Neuronal stem cell (in vitro differentiated cells): ENCODE measurements at regions not wholly inside any gene's neighbourhood (a gene's known extent, or its start where the extent isn't known, plus 50 kb on each side); places are given as distances from the start of the nearest gene placed in this dataset.

Experiments used
- DNase-seq: peaks from one replicate; pipeline ENCODE4 v3.0.0-alpha.2; 2013; ENCODE audit warnings: low spot score
- H2AFZ ChIP-seq: one replicate; pipeline ENCODE4 v1.6.1; 2013; ENCODE audit warnings: mild to moderate bottlenecking, low read length, inconsistent platforms
- H2AK5ac ChIP-seq: 2 replicates; pipeline ENCODE4 v1.6.1; 2013; ENCODE audit warnings: low read depth, mild to moderate bottlenecking, inconsistent platforms, low read length, moderate library complexity, mixed read lengths
- H2BK120ac ChIP-seq: 2 replicates; pipeline ENCODE4 v1.6.1; 2013; ENCODE audit warnings: low read depth, mild to moderate bottlenecking, inconsistent platforms, low read length, moderate library complexity, mixed read lengths
- H2BK12ac ChIP-seq: one replicate; pipeline ENCODE4 v1.6.1; 2013; ENCODE audit warnings: low read length, inconsistent platforms
- H2BK15ac ChIP-seq: 2 replicates; pipeline ENCODE4 v1.6.1; 2013; ENCODE audit warnings: mild to moderate bottlenecking, low read length, inconsistent platforms, mixed read lengths
- H2BK5ac ChIP-seq: one replicate; pipeline ENCODE4 v1.6.1; 2013; ENCODE audit warnings: inconsistent platforms, mild to moderate bottlenecking, low read length, moderate library complexity
- H3K14ac ChIP-seq: one replicate; pipeline ENCODE4 v1.6.1; 2013; ENCODE audit warnings: low read length, inconsistent platforms
- H3K18ac ChIP-seq: 2 replicates; pipeline ENCODE4 v1.6.1; 2013; ENCODE audit warnings: low read length, inconsistent platforms
- H3K23ac ChIP-seq: 2 replicates; pipeline ENCODE4 v1.6.1; 2013; ENCODE audit warnings: low read depth, mild to moderate bottlenecking, mixed read lengths, low read length, inconsistent platforms; ENCODE audit not compliant: poor library complexity
- H3K27ac ChIP-seq: replicated peaks from 3 replicates; pipeline ENCODE4 v1.5.1; 2013; ENCODE audit warnings: low read length, inconsistent platforms
- H3K27me3 ChIP-seq, 3 experiments: 2 replicates each; pipeline ENCODE4 v1.6.1; 2013; ENCODE audit warnings: low read length in 3 of 3, mild to moderate bottlenecking in 2 of 3, inconsistent platforms in 1 of 3, low read depth in 1 of 3, mixed read lengths in 1 of 3, moderate library complexity in 1 of 3; ENCODE audit not compliant: control insufficient read depth in 3 of 3, insufficient read depth in 3 of 3
- H3K36me3 ChIP-seq, 2 donors: replicated peaks in 1 of 2; 2 replicates each; pipeline ENCODE4 v1.6.1; 2013; ENCODE audit warnings: low read length in 2 of 2; ENCODE audit not compliant: control insufficient read depth in 2 of 2, insufficient read depth in 2 of 2
- H3K4ac ChIP-seq: 2 replicates; pipeline ENCODE4 v1.6.1; 2013; ENCODE audit warnings: inconsistent platforms, mild to moderate bottlenecking, low read length, moderate library complexity
- H3K4me1 ChIP-seq, 2 donors: 1 replicate in 1 of 2; 2 replicates in 1 of 2; pipeline ENCODE4 v1.6.1; 2013; ENCODE audit warnings: low read length in 2 of 2, low read depth in 1 of 2; ENCODE audit not compliant: control insufficient read depth in 2 of 2, insufficient read depth in 1 of 2
- H3K4me2 ChIP-seq: one replicate; pipeline ENCODE4 v1.6.1; 2013; ENCODE audit warnings: mild to moderate bottlenecking, low read length, inconsistent platforms; ENCODE audit not compliant: insufficient read depth, poor library complexity, severe bottlenecking
- H3K4me3 ChIP-seq, 2 donors: 2 replicates each; pipeline ENCODE4 v1.5.1; 2013; ENCODE audit warnings: low read length in 2 of 2, mild to moderate bottlenecking in 2 of 2, inconsistent platforms in 1 of 2, moderate library complexity in 1 of 2
- H3K79me1 ChIP-seq: one replicate; pipeline ENCODE4 v1.6.1; 2013; ENCODE audit warnings: low read depth, mild to moderate bottlenecking, inconsistent platforms, low read length, moderate library complexity
- H3K9ac ChIP-seq: one replicate; pipeline ENCODE4 v1.6.1; 2013; ENCODE audit warnings: mild to moderate bottlenecking, low read depth, low read length, inconsistent platforms; ENCODE audit not compliant: poor library complexity
- H3K9me3 ChIP-seq, 2 donors: replicated peaks in 1 of 2; 2 replicates each; pipeline versions ENCODE3 to v1.6.1; 2013; ENCODE audit warnings: low read length in 2 of 2, mild to moderate bottlenecking in 2 of 2, inconsistent platforms in 1 of 2, low read depth in 1 of 2, mixed read lengths in 1 of 2, moderate library complexity in 1 of 2; ENCODE audit not compliant: control insufficient read depth in 2 of 2, insufficient read depth in 1 of 2
- H4K8ac ChIP-seq: one replicate; pipeline ENCODE4 v1.6.1; 2013; ENCODE audit warnings: low read depth, mild to moderate bottlenecking, inconsistent platforms, low read length, moderate library complexity
- H4K91ac ChIP-seq: one replicate; pipeline ENCODE4 v1.6.1; 2013; ENCODE audit warnings: low read length, low read depth, mild to moderate bottlenecking, inconsistent platforms; ENCODE audit not compliant: poor library complexity
- WGBS, 2 donors: extraction: QIAGEN DNeasy Blood & Tissue Kit; methylation state at CpG; one replicate each; pipeline ENCODE4 v1.1.7; 2013; ENCODE audit warnings: missing lambda C conversion rate in 2 of 2, mixed read lengths in 1 of 2; ENCODE audit not compliant: insufficient read length in 2 of 2, insufficient replicate concordance in 1 of 2; ENCODE audit errors: extremely low coverage in 2 of 2; 5-methylcytosine and 5-hydroxymethylcytosine counted together

DNA sequence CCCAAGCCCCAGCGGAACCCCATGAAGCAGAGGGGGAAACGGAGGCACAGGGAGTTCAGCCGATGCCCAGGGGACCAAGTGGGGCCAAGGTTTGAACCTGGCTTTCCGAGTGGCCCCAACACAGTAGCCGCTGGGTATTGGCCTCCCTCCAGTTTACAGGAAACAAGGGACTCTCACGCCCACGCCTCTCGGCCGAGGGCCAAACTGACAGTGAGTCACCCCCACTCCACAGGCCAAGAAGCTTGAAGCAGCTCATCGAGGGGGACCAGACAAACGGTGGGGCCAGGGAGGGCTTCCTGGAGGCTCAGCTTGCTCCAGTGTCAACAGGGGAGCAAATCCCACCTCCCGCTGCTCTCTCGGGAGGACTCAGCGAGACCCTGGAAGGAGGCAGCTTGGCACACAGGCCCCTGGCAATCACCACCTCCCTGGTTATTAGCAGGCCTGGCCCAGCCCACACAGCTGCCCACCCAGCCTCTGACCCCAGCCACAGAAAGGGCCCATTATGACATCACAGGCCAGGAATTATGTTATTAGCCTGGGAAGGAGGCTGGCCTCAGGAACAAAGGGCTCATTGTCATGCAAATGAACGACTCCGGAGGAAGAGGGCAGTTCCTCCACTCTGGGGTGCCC lies 54.6 kb downstream of the NCOR2 start:
- peak overlapping the region; percentile 35 for H3K4me2 ChIP-seq
- no peak overlapping the region for H3K4me3 ChIP-seq
- peak overlapping the region; percentile 56 for H3K23ac ChIP-seq
- H3K9me3 ChIP-seq, result peaks cover 0 to 3% of the 10 kb centered on the region in 2 donors
- H2BK15ac ChIP-seq, result peak overlapping the region; percentile 94
- H2AK5ac ChIP-seq, result peak overlapping the region; percentile 98
- peaks cover 35 to 54% of the 10 kb centered on the region in 2 donors for H3K4me1 ChIP-seq
- no peaks in the 10 kb centered on the region for H3K27me3 ChIP-seq
- H3K27ac ChIP-seq, result peak overlapping the region; percentile 74
- H3K14ac ChIP-seq, result no peak overlapping the region
- peak overlapping the region; percentile 93 for H3K18ac ChIP-seq
- peak overlapping the region; percentile 88 for H2BK120ac ChIP-seq
- H2BK12ac ChIP-seq, result peak overlapping the region; percentile 91
- H3K36me3 ChIP-seq, result no peaks in the 10 kb centered on the region
- peak overlapping the region; percentile 94 for H4K91ac ChIP-seq
- H4K8ac ChIP-seq, result no peak overlapping the region
- H3K79me1 ChIP-seq, result peaks cover 31% of the 10 kb centered on the region
- H2BK5ac ChIP-seq, result peak overlapping the region; percentile 97
- peak; percentile 93 for DNase-seq
- H2AFZ ChIP-seq, result no peak overlapping the region
- no CpG with 5 or more reads among the region's 16 CpGs for WGBS, 2 donors
- no peak overlapping the region for H3K4ac ChIP-seq
- H3K9ac ChIP-seq, result no peak overlapping the region

DNA sequence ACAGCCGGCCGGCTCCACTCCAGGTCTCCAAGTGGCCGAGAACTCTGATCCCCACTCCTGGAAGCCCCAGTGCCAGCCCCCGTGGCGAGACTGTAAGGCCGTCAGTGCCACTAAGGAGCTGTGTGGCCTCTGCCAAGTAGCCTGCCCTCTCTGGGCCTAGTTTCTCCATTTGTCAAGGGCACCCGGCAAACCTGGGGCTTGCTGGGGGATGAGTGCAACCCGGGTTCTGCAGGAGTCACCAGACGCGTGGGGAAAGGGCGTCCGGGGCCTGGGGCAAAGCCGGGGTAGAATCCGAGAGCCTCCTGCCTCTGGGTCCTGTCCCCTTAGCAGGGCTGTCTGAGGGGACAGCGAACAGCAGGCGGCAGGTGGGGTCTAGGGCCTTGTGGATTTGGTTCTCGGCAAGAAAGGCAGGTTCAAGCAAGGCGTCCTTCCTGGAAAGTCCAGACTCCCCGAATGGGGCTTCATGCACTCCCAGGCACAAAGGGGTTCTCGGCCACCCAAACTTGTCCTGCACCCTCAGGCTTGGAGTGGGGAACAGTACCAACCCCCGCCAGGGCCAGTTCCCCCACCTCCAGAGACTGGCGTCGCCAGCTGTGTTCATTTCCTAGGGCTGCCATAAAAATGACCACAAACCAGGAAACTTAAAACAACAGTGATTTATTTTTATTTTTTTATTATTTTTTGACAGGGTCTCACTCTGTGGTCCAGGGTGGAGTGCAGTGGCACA lies 56.0 kb downstream of the NCOR2 start:
- H2AFZ ChIP-seq, result no peak overlapping the region

DNA sequence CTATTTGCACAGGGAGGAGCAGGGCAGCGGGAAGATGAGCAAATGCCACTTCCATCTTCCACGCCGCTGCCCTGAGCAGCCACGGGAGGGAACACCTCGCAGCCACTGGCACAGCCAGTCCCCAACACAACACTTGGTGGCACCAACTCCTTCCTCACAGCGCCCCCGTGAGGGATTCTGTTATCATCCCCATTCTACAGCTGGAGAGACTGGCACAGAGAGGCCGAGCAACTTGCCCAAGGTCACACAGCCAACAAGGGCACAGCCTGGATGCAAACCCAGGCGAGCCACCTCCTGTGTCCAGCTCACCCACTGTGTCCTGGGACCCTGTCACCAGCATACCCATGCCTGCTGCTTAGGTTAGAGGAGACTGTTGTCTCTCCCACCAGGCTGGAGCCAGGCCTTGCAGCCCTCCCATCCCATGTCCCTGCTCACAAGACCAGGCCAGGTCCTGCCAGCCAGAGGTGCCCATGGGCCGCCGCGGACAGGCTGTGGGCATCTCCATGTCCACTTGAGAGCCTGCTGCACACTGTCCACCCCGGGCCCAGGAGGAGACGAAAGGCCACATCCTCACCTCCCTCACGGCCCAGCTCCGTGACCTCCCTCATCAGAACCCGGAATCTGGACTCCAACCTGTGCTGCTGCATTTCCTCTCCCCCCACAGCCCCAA lies 57.0 kb downstream of the NCOR2 start:
- no peak overlapping the region for H4K8ac ChIP-seq
- peak overlapping the region; percentile 84 for H3K4ac ChIP-seq
- no peak overlapping the region for H3K4me3 ChIP-seq
- peak overlapping the region; percentile 75 for H3K9ac ChIP-seq
- peak overlapping the region; percentile 71 for H3K27ac ChIP-seq
- H2AFZ ChIP-seq, result no peak overlapping the region
- peaks cover 0 to 2% of the 10 kb centered on the region in 2 donors for H3K9me3 ChIP-seq
- H3K4me1 ChIP-seq, result peaks cover 34 to 52% of the 10 kb centered on the region in 2 donors
- peak overlapping the region; percentile 12 for H2BK120ac ChIP-seq
- H3K18ac ChIP-seq, result peak overlapping the region; percentile 94
- H4K91ac ChIP-seq, result no peak overlapping the region
- H2AK5ac ChIP-seq, result peak overlapping the region; percentile 98
- no peak for DNase-seq
- peaks cover 29% of the 10 kb centered on the region for H3K79me1 ChIP-seq
- peak overlapping the region; percentile 78 for H2BK12ac ChIP-seq
- no CpG with 5 or more reads among the region's 17 CpGs for WGBS, 2 donors
- H2BK15ac ChIP-seq, result peak overlapping the region; percentile 90
- peak overlapping the region; percentile 72 for H3K14ac ChIP-seq
- no peak overlapping the region for H3K4me2 ChIP-seq
- no peaks in the 10 kb centered on the region for H3K36me3 ChIP-seq
- peak overlapping the region; percentile 65 for H3K23ac ChIP-seq
- no peaks in the 10 kb centered on the region for H3K27me3 ChIP-seq
- peak overlapping the region; percentile 88 for H2BK5ac ChIP-seq

More for the DNA sequence above, 56.0 kb downstream of the NCOR2 start:
- Histone ChIP-seq H3K27me3 (no peaks in the 10 kb centered on the region), H3K23ac (no peak overlapping the region), H3K36me3 (no peaks in the 10 kb centered on the region), H2AK5ac (peak overlapping the region; percentile 98), H3K4ac (peak overlapping the region; percentile 31), H3K79me1 (peaks cover 30% of the 10 kb centered on the region), H3K4me2 (no peak overlapping the region), H2BK15ac (peak overlapping the region; percentile 69), H2BK5ac (peak overlapping the region; percentile 55), H3K14ac (peak overlapping the region; percentile 86), H3K9me3 (peaks cover 0 to 3% of the 10 kb centered on the region in 2 donors), H4K91ac (peak overlapping the region; percentile 25), H2BK120ac (peak overlapping the region; percentile 75), H2BK12ac (peak overlapping the region; percentile 69), H3K4me3 (no peak overlapping the region), H3K4me1 (peaks cover 34 to 52% of the 10 kb centered on the region in 2 donors), H3K9ac (no peak overlapping the region), H4K8ac (no peak overlapping the region), H3K18ac (peak overlapping the region; percentile 87), H3K27ac (no peak overlapping the region)
- WGBS, 2 donors, result no CpG with 5 or more reads among the region's 23 CpGs
- no peak for DNase-seq
